Colon (tissue), 2 donors: ENCODE measurements at regions not wholly inside any gene's neighbourhood (a gene's known extent, or its start where the extent isn't known, plus 50 kb on each side); places are given as distances from the start of the nearest gene placed in this dataset.
"Not testable (repeated sequence)": the region's sequence is repeated elsewhere in the genome, so short reads cannot be mapped to it uniquely, and the experiment has no call there.

Experiments
- FAIRE-seq: peaks from 2 replicates; lab custom pipeline; 2012; peaks lifted over from hg19 to GRCh38; lab: Jason Lieb, UNC
- donor health status: control.
- donor health status: control.

DNA sequence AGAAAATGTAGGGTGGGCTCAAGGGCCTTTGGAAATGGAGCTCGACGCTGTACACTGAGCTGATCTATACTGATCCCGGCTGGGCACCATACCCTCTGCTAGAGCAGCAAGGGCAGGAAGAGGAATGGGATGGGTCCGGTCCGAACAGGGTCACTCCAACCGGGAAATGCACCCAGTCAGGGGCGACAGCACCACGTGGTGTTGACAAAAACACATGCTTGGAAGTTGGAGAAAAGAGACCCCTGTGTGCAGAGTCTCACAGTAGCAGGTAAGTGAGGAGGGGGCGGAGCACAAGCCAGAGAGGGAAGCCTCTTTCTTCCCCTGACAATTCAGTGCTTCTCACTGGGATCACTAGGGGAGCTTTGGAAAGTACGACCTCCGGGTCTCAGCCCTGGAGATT is 84.1 kb upstream of the ASB18 start:
- no peak for FAIRE-seq

DNA sequence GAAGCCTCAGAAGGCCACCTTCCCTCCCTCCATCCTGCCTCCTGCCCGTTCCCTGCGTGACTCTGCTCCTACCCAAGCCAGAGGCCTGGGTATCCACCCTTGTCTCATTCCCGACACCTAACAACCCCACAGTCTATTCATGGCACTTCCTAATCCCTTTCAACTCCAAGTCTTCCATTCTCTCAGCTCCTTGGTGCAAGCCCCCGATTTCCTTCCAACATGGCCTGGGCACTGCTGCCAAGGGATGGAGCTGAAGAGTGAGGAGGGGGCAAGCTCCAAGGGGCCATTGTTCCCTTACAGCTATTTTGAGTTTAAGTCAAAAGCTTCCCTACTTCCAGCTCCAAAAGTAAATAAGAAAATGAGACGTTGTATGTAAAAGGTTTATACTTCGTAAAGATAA is 84.8 kb upstream of the ASB18 start:
- FAIRE-seq, result no peak

DNA sequence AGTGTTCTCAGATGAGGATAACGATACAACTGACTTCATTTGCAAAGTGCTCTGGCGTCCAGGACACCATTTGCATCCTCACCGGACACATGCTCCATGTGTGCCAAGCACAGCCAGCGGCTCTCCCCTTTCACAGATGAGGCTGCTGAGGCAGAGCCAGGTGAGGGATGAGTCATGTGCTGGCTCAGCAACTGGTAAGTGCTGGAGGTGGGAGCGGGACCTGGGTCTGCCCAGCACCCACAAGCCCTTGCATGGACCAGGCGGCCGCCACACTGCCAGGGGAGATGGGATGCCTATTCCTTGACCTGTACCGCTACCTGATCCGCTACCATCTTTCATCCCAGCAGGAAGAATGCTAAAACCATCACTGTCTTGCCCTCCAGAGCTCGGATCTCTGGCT is 86.2 kb upstream of the ASB18 start:
- no peak for FAIRE-seq

DNA sequence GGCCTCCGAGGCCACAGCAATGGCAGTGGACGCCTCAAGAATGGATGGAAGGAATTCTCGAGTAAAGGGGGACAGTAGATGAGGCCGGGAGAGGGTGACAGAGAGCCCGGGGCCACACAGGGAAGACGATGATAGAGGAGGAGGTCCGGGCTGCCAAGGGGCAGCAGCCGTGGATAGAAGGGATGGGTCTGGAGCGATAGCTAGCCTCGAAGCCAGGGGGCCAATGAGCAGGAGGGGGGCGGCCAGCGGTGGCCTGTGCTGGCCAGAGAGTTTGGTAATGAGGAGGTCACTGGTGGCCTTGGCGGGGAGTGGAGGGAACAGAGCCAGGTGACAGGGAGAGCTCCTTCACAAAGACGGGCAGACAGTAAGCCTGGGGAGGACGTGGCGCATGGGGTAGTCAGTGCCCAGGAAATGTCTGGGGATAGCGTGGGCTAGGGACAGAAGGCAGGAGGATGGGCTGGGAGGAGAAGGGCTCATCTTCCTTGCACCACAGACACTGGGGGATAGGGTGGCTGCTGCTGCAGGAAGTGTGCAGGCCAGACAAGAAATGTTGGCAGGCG is 87.8 kb upstream of the ASB18 start:
- FAIRE-seq, result no peak

DNA sequence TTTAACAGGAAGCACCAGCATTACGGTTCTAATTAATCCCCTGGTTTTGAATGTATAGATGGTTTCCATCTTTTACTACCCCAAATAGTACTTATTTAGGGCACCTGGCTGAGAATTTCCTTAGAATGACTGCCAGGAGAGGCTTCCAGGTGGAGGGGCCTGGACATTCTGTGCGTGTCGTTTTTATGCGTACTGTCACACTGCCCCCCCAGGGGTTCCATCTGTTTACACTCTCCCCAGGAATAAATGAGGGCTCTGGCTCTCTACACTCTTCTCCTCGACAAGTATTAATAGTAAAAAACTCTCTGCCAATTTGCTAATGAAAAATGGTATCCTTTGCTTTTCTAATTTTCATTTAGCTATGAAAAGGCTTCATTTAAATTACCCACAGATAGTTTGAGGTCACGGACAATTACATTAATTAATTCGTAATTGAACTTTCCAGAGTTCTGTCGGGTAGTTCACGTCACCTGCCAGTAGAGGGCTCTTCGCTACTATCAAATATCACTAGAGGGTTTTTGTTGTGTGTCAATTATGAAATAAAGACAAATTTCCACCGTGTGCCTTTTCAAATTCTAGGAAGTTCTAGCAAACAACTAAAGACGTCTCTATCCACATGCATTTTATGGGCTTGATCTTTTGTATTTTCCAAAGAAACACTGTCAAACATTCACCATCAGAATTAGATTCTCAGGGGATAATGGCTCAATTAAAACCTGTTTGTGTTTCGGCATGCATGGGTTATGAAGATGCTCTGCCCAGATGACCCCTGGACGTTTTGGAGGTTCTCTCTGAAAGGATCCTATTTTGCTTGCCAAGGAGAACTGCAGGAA is 88.8 kb upstream of the ASB18 start:
- FAIRE-seq, result no peak

DNA sequence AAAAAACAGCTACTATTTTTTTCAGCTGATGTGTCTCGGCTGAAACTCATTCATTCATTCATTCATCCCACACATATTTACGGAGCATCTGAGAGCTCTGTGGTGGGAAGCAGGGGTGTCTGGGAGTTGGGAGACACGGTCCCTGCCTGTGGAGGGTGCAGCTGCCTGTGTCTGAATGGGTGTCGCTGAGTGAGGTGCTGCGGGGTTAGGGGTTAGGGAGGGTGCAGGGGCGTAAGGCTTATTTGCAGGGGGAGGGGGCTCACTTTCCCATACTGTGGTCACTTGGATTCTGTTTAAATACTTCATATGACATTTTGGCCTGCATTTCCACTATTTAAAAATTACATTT is 89.4 kb upstream of the ASB18 start:
- FAIRE-seq, result no peak

DNA sequence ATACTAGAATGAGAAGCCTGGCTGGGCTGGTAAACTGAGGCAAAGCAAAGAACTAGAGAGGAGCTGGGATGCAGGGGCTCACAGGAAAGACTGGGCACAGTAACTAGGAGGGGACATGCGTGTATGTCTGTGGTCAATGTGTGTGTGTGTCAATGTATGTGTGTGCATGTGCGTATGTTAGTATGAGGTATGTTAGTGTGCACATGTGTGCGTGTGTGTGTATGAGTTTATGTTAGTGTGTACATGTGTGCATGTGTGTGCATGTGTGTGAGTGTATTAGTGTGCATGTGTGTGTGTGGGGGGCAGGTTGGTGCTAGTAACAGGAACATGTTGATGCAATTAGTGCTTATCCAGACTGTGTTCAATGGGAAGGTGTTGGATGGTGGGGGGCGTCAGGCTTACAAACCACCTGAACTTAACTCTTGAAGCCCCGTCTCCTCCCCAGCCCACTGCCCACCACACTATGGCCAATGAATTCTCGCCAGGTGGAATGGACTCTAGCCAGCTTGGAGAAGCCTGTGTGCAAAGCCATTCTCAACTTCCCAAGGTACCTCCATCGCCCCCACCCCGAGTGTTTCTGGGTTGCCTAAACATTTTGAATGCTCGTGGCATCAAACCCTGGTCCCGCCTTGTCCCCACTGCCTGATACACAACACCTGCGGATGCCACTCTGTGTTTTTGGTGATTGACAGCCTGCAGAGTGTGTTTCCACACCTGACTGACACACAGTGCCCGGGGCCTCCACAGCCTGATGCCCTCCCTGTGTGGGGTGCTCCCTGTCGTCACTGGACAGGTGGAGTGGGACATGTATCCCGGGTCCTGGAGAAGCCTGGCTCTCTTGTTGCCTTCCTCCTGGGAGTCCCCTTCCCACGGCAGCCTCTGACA is 90.1 kb upstream of the ASB18 start:
- FAIRE-seq, result no peak

DNA sequence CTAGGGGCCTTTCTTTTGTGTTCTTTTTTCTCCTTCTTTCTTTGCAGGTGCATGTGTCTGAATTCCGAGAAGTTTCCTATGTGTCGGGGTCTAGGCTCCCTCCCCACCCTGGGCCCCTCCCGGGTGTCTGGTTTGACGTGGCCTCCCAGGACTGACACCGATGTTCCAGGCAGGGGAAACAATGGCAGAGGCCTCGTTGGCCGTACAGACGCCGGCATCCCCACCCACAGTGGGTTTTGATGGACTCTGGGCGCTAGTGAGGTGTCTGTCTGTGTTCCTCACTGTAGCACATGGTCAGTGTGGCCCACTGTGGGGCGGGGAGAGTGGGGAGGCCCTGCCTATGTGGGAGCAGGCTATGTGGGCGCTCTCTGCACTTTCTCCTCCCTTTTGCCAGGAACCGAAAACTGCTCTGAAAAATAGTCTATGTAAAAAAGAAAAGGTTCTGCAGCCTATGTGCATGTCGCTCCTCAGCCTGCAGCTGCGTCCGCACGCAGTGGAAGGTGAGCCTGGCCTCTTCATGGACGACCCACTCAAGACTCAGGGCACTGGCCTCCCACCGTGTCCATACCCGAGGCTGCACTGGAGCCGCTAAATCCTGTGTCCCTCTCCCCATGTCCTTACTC is 90.9 kb upstream of the ASB18 start:
- FAIRE-seq, result no peak

DNA sequence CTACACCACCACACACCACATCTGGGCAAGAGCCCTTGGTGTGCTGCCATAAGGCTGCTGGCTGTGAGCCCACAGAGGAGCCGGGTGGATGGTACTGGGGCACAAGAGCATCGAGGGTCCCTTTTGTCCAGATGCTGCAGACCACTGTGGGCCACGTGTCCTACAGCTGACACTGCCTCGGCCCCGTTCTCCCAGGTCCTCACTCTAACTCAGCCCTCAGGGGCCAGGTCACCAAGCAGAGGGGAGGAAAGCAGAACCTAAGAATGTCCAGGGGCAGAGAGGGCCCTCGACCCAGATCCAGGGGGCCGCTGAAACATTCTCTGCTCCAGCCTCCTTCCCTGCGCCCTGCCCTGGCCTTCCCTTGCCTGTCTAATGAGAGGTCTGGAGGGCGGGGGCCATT is 91.7 kb upstream of the ASB18 start:
- no peak for FAIRE-seq

DNA sequence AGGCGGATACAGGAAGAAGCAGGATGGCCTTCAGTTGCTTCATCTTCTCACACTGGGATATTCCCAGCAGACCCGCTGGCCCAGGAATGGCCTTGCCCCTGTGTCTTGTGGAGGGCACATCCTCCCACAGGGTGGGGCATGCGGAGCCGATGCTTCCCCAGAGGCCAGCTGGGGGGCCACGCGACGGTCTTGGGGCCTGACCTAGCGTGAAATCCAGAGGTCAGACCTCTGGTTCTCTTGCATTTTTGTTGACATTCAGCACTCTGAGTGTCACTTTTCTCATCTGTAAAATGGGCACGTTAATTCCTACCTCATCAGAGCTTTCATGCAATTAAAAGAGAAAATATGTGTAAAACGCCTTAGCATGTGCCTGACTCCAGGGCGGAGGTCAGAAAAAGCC is 92.1 kb upstream of the ASB18 start:
- FAIRE-seq, result not testable (repeated sequence)

DNA sequence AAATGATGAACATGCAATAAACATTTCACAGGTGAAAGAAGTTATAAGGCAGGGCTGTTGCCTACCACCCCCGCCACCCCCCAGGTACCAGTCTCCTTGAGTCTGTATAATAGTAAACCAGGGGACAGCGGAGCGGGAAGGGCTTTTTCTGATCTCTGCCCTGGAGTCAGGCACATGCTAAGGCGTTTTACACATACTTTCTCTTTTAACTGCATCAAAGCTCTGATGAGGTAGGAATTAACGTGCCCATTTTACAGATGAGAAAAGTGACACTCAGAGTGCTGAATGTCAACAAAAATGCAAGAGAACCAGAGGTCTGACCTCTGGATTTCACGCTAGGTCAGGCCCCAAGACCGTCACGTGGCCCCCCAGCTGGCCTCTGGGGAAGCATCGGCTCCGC is 94.3 kb upstream of the ASB18 start:
- not testable (repeated sequence) for FAIRE-seq

DNA sequence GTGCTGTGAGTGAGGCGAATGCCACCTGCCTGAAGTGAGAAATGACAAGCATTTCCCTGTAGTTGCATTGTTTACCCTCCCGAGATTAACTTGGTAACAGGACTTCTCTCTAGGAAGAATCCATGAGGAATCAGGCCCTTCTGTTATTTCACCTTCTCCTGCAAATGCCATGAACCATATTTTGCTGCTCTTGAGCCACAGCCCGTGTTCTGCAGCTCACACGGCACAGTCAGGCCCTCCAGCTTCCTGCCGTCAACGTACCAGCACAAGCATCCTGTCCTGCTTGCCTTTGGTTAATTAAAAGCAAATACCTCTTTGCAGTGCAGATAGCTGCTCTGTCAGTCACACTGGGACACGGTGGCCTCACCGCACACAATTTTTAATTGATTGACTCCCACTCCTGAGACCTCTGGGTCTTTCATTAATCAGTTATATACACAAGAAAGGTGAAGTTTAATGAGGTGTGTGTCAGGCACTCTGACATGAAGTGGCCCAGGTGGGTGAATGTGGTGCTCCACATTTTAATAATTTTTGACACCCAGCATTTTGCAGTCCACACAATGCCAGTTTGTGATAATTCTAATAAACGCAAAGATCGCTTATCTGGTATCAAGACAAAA is 95.3 kb upstream of the ASB18 start:
- FAIRE-seq, result no peak

DNA sequence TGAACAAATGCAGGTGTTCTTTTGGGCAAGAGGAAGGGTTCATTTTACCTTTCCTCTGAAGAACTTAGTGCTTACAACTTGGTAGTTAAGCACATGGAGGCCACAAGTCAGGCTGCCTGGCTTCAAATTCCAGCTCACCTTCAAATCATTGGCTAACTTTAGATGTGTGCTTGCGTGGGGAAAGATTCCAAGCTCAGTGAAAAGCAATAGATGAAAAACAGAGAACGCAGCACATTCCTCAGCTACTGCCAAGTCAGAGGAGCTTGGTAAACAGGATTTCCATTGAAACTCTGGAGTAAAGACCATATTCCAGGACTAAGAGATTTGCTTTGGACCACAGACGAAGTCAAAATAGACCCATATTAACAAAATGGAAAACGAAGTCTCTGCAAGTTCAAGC is 96.3 kb upstream of the ASB18 start:
- FAIRE-seq, result no peak

DNA sequence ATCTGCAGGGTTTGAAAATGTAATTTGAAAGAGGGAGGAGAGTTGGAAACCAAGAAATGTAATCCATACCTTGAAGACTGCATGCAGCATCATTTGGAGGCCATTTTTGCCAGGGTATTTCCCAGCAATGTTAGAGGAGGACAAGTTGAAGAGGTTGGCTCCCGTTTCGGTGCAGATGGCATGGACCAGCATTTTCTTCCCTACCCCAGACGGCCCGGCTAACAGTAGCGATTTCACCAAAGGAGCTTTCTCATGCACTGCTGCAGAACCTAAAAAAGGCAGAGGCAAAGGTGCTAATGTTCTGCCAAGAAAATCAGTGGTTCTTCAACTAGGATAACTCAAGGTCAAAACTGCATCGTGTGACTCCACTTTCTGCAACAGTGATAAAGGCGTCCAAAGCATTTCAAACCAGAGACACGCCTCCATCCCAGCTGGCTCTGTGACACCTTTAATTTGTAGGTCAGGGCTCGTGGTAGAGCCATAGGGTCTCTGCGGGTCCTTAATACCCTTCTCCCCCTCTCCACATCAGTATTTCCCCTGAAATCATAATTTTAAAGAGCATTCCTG is 99.6 kb upstream of the ASB18 start:
- no peak for FAIRE-seq

DNA sequence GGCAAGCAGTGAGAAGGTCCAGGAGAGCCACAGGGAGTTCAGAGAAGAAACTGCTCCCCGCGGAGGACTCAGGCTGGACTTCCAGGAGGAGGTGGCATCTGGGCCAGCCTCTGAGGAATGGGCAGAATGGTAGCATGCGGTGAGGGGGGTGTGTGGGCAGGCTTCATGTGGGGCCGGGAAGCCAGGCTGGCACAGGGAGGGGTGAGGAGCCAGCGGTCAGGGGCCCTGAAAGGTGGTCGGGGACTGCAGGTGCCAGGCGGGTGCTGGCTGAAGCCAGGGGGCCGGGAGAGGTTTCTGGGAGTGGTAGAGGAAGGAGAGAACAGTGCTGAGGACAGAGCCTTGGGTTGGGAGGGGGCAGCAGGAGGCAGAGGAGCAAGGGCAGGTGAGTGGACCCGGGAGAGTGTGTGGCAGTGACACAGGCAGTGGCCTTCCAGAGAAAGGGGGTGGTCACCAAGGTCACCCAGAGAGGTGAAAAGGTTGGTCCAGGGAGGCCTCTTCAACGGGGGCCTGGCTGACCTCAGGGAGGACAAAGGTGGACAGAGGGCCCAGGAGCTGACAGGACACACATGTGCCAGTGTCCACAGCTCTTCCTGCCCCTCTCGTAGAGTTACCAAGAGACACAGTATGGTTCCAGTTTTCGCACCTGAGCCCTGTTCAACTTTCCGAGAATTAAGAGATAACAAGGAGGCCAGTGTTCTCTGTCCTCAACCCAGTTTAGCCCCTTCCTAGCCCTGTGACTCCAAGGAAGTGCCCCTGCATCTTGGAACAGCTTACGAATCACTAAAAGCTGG is 101.2 kb upstream of the ASB18 start:
- FAIRE-seq, result no peak

DNA sequence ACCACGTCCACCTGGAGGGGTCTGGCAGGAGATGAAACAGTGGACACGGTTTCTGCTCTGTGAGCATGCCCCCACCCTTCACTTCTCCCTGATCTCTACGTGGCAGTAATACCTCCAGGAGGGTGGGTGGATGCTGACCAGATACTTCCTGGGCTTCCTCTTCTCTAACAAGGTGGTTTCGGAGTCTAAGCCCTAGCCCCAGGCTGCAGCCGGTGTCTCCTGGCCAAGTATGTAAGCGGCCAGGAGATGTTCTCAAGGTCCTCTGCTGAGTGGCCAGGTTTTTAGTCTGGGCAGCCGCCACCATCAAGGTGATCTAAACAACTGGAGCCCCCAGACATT is 101.8 kb upstream of the ASB18 start:
- no peak for FAIRE-seq

DNA sequence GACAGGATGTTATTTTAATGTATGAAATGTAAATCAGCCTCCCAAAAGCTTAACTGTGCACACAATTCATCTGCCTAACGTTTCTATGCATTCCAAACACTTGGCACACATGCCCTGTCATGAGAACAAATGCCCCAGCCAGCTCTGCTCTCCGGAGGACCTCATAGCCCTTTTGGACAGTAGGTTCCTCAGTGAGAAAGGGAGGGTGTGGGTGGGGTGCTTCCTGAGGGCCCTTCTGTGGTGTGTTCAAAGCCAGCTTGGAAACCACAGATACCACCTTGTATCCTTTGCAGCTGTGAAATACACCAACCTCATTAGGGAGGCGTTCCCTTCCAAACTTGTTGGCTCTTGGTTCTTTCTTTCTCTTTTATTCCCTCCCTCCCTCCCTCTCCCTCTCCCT is 102.2 kb upstream of the ASB18 start:
- FAIRE-seq, result no peak

DNA sequence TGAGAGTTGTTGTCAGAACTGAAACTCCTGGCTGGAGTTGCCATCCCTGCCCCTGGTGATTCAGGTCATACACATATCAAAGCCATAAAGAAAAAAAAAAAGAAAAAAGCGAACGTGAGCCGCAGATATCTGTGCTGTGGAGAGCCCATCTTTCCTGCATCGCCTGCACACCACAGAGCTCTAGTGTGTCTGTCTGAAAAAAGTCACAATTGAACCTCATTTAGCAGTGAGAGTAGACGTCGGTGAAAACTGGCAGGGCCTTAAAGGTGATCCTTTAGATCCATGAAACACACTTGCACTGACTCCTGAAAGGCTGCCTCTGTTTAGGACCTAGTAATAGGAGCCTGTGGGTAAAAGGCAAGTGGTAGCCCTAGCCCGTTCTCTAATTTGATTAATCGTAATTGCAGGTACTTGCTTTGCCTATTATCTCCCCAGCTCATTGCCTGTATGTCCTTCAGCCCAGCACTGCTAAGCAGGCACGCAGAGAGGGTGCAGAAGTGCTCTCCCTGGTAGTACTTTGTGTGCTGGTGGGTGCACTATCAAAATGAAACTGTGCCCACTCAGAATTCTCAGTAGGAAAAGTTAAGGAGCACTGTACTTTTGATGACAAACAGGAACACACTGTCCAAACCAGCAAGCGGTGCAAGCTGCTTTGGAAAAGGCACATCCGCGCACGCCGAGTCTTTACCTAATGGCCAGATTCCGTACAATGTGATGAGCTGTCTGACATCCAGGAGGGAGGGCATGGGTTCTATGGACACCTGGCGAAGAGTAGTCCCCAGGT is 103.5 kb upstream of the ASB18 start:
- no peak for FAIRE-seq

DNA sequence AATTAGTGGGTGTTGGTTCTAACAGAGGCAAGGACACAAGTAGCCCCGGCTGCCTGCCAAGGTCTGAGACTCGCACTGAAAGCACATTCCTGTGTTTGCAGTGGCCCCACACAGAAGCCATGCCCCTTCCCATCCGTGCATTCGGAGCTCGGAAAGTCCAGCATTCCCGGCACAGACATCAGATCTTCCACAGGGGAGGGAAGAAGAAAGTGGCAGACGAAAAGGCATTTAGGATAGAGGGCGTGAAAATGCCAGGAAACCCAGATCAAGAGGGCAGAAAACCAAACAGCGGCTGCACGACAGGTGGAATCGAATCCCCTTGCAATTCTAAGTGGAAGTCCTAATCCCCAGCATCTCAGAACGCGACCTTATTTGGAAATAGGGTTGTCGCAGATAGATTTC is 105.5 kb upstream of the ASB18 start:
- no peak for FAIRE-seq

DNA sequence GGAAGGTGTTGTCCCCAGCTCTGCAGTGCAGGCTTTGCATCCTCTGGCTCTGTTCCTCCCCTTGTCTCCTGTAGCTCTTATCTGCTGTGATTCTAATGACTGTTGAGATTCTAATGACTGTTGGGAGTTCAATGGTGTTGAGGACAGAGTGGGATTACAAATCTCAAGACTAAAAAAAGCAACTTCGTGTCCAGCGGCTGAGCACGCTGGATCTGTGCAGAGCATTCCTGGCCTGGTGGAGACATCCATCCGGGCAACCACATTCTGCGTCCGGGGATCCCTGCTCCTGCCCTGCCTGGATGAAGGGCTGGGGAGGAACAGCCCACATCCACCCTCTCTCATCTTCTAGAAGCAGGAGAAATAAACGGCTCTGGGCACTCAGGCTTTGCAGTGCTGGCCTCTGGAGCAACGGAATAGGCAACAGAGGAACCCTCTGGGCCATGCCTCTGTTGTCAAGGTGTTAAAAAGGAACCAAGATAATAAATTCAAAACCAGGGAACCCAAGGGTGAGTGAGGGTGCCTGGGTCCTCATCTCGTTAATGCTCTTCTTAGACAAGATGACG is 106.7 kb upstream of the ASB18 start:
- FAIRE-seq, result no peak
